NCI-H187 treated with DMSO at 0.1 percent for 48 hours (cell line): ENCODE measurements at regions not wholly inside any gene's neighbourhood (a gene's known extent, or its start where the extent isn't known, plus 50 kb on each side); places are given as distances from the start of the nearest gene placed in this dataset.

Source experiments
- DNase-seq: peaks from one replicate; lab custom pipeline; 2025; lab: John Stamatoyannopoulos, UW

- no peak for DNase-seq
These were observed 54.1 kb upstream of the ARHGAP5 start for GRCh38 chr14:32022938-32023466.

GRCh38 chr14:32023540-32023939, 53.6 kb upstream of the ARHGAP5 start:
- no peak for DNase-seq

GRCh38 chr14:32027255-32027939, 49.7 kb upstream of the ARHGAP5 start:
- no peak for DNase-seq
